ENCODE measurements at regions not wholly inside any gene's neighbourhood (a gene's known extent, or its start where the extent isn't known, plus 50 kb on each side); places are given as distances from the start of the nearest gene placed in this dataset.

- no peak for TF ChIP-seq EZH2phosphoT487 (conservative IDR thresholded peaks at IDR 0.05; ENCODE audit: low read length)
- no peak for TF ChIP-seq CTCF (IDR thresholded peaks at IDR 0.05; ENCODE audit: insufficient read depth, low read length, poor library complexity, severe bottlenecking)
- Histone ChIP-seq H3K4me2 (ENCODE audit: low read depth, low read length, poor library complexity, severe bottlenecking) (no peak overlapping the region), H3K4me3 (ENCODE audit: insufficient read depth, low read length, poor library complexity, severe bottlenecking) (no peak overlapping the region)
Measured at GRCh38 chr21:28334407-28334806, 658.3 kb downstream of the LTN1 start.

DNA sequence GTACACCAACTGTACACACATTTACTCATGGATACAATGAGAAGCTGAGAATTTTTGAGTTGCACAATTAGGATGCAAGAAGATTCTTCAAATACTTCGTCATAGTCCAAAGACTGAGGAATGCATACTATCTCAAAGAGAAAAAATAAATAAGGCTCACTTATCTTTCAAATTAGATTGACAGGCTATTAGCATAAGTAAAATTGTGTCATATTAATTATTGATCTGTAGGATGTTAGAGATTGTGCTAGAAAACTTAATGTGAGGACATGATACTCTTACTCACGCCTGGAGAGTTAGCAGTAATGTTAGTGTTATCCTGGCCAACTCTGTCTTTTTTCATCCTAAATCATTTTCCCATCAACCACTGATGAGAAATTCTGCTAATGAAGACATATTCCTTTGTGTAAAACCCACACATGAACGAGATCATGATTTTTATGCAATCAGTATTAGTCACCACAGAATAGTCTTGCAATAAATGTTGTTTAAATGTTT lies 659.0 kb downstream of the LTN1 start:
- no peaks in the 10 kb centered on the region for H4K20me1 ChIP-seq (ENCODE audit: low read depth, low read length)
- H2AFZ ChIP-seq (ENCODE audit: low read depth, low read length, severe bottlenecking) = no peak overlapping the region
- no peak for TF ChIP-seq CTCF (IDR thresholded peaks at IDR 0.05; ENCODE audit: insufficient read depth, low read length, poor library complexity, severe bottlenecking)
- TF ChIP-seq EZH2phosphoT487 (conservative IDR thresholded peaks at IDR 0.05; ENCODE audit: low read length) = no peak
- H3K9ac ChIP-seq (ENCODE audit: low read length) = no peak overlapping the region
- H3F3A ChIP-seq (ENCODE audit: insufficient read depth) = no peaks in the 10 kb centered on the region
- H3K27me3 ChIP-seq (ENCODE audit: low read length) = no peaks in the 10 kb centered on the region
- 0 out of 2 replicates have a peak, but pooled peaks cover 5% of the 10 kb centered on the region for H3K36me3 ChIP-seq (ENCODE audit: low read length)
- H3K79me2 ChIP-seq (ENCODE audit: insufficient read depth, low read length) = no peaks in the 10 kb centered on the region
- H3K9me3 ChIP-seq (ENCODE audit: insufficient read depth, low read length) = no peaks in the 10 kb centered on the region
- H3K27ac ChIP-seq (ENCODE audit: low read depth, low read length) = no peak overlapping the region
- no peak overlapping the region for H3K4me2 ChIP-seq (ENCODE audit: low read depth, low read length, poor library complexity, severe bottlenecking)
- no peaks in the 10 kb centered on the region for H3K9me2 ChIP-seq (replicated peaks; ENCODE audit: insufficient read depth, low read length)
- no peak overlapping the region for H3K4me3 ChIP-seq (ENCODE audit: insufficient read depth, low read length, poor library complexity, severe bottlenecking)

More at GRCh38 chr21:28334407-28334806, 658.3 kb downstream of the LTN1 start:
- H3F3A ChIP-seq (ENCODE audit: insufficient read depth) = no peaks in the 10 kb centered on the region
- no peaks in the 10 kb centered on the region for H3K9me2 ChIP-seq (replicated peaks; ENCODE audit: insufficient read depth, low read length)
- H3K27me3 ChIP-seq (ENCODE audit: low read length) = no peaks in the 10 kb centered on the region
- no peaks in the 10 kb centered on the region for H3K9me3 ChIP-seq (ENCODE audit: insufficient read depth, low read length)
- no peaks in the 10 kb centered on the region for H3K79me2 ChIP-seq (ENCODE audit: insufficient read depth, low read length)
- no peaks in the 10 kb centered on the region for H4K20me1 ChIP-seq (ENCODE audit: low read depth, low read length)
- no peak overlapping the region for H3K9ac ChIP-seq (ENCODE audit: low read length)
- H2AFZ ChIP-seq (ENCODE audit: low read depth, low read length, severe bottlenecking) = no peak overlapping the region
- H3K27ac ChIP-seq (ENCODE audit: low read depth, low read length) = no peak overlapping the region
- 0 out of 2 replicates have a peak, but pooled peaks cover 5% of the 10 kb centered on the region for H3K36me3 ChIP-seq (ENCODE audit: low read length)

DNA sequence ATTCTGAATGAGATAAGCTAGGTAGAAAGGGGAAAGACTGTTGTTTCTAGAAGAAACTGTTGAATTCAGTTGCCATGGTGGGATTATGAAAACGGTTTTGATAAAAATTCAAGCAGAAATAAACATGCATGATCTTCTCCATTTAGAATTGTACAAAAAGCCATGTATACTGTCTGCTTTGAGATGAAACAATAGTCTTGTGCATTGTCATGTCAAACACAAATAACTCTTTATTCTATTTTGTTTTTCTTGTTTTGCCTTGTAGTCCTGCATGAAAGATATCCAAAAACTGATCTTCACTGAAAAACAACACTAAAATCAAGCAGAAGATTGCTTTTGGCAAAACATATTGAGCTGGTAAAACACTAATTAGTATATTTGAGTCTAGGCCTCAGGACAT lies 659.9 kb downstream of the LTN1 start:
- no peak overlapping the region for H3K9ac ChIP-seq (ENCODE audit: low read length)
- H4K20me1 ChIP-seq (ENCODE audit: low read depth, low read length) = no peaks in the 10 kb centered on the region
- no peak overlapping the region for H3K4me3 ChIP-seq (ENCODE audit: insufficient read depth, low read length, poor library complexity, severe bottlenecking)
- H3K9me3 ChIP-seq (ENCODE audit: insufficient read depth, low read length) = peaks cover 4% of the 10 kb centered on the region; the same call in 1 of the 2 replicates
- H3K27ac ChIP-seq (ENCODE audit: low read depth, low read length) = no peak overlapping the region
- H3K79me2 ChIP-seq (ENCODE audit: insufficient read depth, low read length) = no peaks in the 10 kb centered on the region
- 0 out of 2 replicates have a peak, but pooled peaks cover 5% of the 10 kb centered on the region for H3K36me3 ChIP-seq (ENCODE audit: low read length)
- H3K4me2 ChIP-seq (ENCODE audit: low read depth, low read length, poor library complexity, severe bottlenecking) = no peak overlapping the region
- no peaks in the 10 kb centered on the region for H3K27me3 ChIP-seq (ENCODE audit: low read length)
- no peaks in the 10 kb centered on the region for H3K9me2 ChIP-seq (replicated peaks; ENCODE audit: insufficient read depth, low read length)
- no peak overlapping the region for H2AFZ ChIP-seq (ENCODE audit: low read depth, low read length, severe bottlenecking)
- H3F3A ChIP-seq (ENCODE audit: insufficient read depth) = no peaks in the 10 kb centered on the region
- no peak for TF ChIP-seq EZH2phosphoT487 (conservative IDR thresholded peaks at IDR 0.05; ENCODE audit: low read length)
- TF ChIP-seq CTCF (IDR thresholded peaks at IDR 0.05; ENCODE audit: insufficient read depth, low read length, poor library complexity, severe bottlenecking) = no peak
